Sigmoid colon (tissue), 4 donors: ENCODE measurements at regions not wholly inside any gene's neighbourhood (a gene's known extent, or its start where the extent isn't known, plus 50 kb on each side); places are given as distances from the start of the nearest gene placed in this dataset.

Experiments used
- CTCF ChIP-seq, 4 experiments: fragments of 450-650 bp in 3 of 4; fragments of 200-600 bp in 1 of 4; IDR thresholded peaks; one replicate each; pipeline ENCODE4 v1.5.1; 2016 to 2019; ENCODE audit warnings: antibody characterized with exemption in 4 of 4, mild to moderate bottlenecking in 3 of 4, moderate library complexity in 2 of 4
- EP300 ChIP-seq, 4 donors: sonication (generic); formaldehyde crosslinking; IDR thresholded peaks; one replicate each; pipeline ENCODE4 v1.6.1; 2017; ENCODE audit warnings: antibody characterized with exemption in 4 of 4
- POLR2A ChIP-seq, 2 donors: fragments of 450-650 bp; IDR thresholded peaks; one replicate each; pipeline ENCODE4 v1.6.1; 2016; ENCODE audit warnings: antibody characterized with exemption in 2 of 2, mild to moderate bottlenecking in 2 of 2, moderate library complexity in 2 of 2

- TF ChIP-seq CTCF (IDR thresholded peaks at IDR 0.05) (no peak), POLR2A (IDR thresholded peaks at IDR 0.05) (no peak), EP300 (IDR thresholded peaks at IDR 0.05) (no peak)
Observed at GRCh38 chrX:15055146-15055930, 182.1 kb downstream of the MOSPD2 start.
